ENCODE measurements at regions not wholly inside any gene's neighbourhood (a gene's known extent, or its start where the extent isn't known, plus 50 kb on each side); places are given as distances from the start of the nearest gene placed in this dataset.

DNA sequence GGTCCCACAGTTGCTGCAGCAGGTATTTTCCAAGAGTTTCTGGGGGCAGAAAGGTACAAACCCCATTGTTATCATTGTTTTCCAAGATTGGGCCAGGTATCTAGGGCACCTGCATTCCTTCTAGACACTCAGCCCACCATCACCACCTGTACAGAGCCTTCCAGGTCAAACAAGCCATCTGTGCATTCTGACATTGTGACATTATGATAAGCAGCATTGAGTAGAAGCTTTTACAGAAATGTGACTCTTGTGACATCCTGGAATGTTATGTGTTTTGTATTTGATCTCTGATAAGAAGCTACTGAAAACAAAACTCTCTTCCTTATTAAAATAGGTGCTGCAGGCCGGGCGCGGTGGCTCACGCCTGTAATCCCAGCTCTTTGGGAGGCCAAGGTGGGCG, 128.1 kb upstream of the CCN2 start:
- Histone ChIP-seq H3K4me1 (no peaks in the 10 kb centered on the region), H3K27ac (no peak overlapping the region), H3K36me3 (no peaks in the 10 kb centered on the region), H3K9me3 (no peaks in the 10 kb centered on the region), H3K4me3 (no peak overlapping the region), H3K27me3 (ENCODE audit: low read depth) (no peaks in the 10 kb centered on the region)
- TF ChIP-seq, protein P1, sequence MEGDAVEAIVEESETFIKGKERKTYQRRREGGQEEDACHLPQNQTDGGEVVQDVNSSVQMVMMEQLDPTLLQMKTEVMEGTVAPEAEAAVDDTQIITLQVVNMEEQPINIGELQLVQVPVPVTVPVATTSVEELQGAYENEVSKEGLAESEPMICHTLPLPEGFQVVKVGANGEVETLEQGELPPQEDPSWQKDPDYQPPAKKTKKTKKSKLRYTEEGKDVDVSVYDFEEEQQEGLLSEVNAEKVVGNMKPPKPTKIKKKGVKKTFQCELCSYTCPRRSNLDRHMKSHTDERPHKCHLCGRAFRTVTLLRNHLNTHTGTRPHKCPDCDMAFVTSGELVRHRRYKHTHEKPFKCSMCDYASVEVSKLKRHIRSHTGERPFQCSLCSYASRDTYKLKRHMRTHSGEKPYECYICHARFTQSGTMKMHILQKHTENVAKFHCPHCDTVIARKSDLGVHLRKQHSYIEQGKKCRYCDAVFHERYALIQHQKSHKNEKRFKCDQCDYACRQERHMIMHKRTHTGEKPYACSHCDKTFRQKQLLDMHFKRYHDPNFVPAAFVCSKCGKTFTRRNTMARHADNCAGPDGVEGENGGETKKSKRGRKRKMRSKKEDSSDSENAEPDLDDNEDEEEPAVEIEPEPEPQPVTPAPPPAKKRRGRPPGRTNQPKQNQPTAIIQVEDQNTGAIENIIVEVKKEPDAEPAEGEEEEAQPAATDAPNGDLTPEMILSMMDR (IDR thresholded peaks at IDR 0.05) = no peak
- intact Hi-C loops (cut with DNase I) = no loop called here
- no peak for ATAC-seq
- no peak for DNase-seq

DNA sequence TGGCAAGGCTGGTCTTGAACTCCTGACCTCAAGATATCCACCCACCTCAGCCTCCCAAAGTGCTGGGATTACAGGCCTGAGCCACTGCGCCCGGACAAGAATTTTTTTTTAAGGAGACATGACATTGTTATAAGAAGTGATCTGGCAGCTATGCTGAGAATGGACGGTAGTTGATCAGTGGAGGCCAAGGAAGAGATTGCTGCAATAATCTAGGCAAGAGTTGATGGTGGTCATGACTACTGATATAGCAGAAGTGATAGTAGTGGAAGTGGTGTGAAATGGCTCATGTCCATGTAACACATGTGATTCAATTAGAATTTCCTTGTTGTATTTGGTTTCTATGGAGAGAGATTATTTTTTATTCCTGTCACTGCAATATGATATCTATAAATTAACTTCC, 125.3 kb upstream of the CCN2 start:
- H3K36me3 ChIP-seq = no peaks in the 10 kb centered on the region
- H3K4me1 ChIP-seq = no peaks in the 10 kb centered on the region
- no peak for DNase-seq
- no peak overlapping the region for H3K4me3 ChIP-seq
- no peaks in the 10 kb centered on the region for H3K27me3 ChIP-seq (ENCODE audit: low read depth)
- H3K9me3 ChIP-seq = no peaks in the 10 kb centered on the region
- TF ChIP-seq, protein P1 (IDR thresholded peaks at IDR 0.05) = no peak
- no peak for ATAC-seq
- no peak overlapping the region for H3K27ac ChIP-seq
- intact Hi-C loops (cut with DNase I) = no loop called here

DNA sequence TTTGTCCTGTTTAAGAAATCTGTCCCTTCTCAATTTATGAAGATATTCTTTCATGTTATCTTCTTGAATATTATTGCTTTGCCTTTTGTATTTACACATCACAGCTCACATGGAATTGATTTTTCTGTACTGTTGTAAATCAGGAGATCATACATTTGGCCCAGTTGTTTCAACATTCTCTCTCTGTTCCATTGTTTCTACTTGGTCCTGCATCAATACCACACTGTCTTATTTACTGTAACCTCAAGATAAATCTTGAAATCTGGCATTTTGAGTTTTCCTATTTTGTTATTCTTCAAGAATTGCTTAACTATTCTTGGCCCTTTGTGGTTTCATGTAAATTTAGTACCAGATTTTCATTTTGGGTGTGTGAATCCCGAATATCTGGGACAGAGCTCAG, 121.7 kb upstream of the CCN2 start:
- TF ChIP-seq, protein P1 (IDR thresholded peaks at IDR 0.05) = no peak
- no peaks in the 10 kb centered on the region for H3K36me3 ChIP-seq
- no peaks in the 10 kb centered on the region for H3K27me3 ChIP-seq (ENCODE audit: low read depth)
- no peak overlapping the region for H3K27ac ChIP-seq
- ATAC-seq = no peak
- intact Hi-C loops (cut with DNase I) = no loop called here
- no peak overlapping the region for H3K4me3 ChIP-seq
- no peaks in the 10 kb centered on the region for H3K4me1 ChIP-seq
- DNase-seq = no peak
- H3K9me3 ChIP-seq = no peaks in the 10 kb centered on the region

DNA sequence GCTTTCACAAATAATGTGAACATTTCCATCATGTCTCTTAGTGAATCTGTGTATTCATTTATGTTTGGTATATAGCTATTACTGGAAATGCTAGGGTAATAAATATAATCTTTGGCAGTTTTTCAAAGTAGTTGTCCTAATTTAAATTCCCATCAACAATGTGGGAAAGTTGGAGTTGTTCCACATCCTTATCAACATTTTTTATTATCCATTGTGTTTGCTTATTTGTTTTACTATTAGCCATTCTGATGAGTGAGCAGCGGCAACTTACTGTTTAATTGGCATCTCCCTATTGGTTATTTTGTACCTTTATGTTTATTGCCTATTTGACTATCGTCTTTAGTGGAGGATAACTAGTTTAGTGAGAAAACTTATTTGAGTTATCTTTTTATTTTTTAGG, 121.1 kb upstream of the CCN2 start:
- no peaks in the 10 kb centered on the region for H3K9me3 ChIP-seq
- DNase-seq (no peak), ATAC-seq (no peak)
- H3K36me3 ChIP-seq = no peaks in the 10 kb centered on the region
- intact Hi-C loops (cut with DNase I) = no loop called here
- TF ChIP-seq, protein P1 (IDR thresholded peaks at IDR 0.05) = no peak
- H3K4me1 ChIP-seq = no peaks in the 10 kb centered on the region
- H3K27ac ChIP-seq = no peak overlapping the region
- no peaks in the 10 kb centered on the region for H3K27me3 ChIP-seq (ENCODE audit: low read depth)
- H3K4me3 ChIP-seq = no peak overlapping the region

DNA sequence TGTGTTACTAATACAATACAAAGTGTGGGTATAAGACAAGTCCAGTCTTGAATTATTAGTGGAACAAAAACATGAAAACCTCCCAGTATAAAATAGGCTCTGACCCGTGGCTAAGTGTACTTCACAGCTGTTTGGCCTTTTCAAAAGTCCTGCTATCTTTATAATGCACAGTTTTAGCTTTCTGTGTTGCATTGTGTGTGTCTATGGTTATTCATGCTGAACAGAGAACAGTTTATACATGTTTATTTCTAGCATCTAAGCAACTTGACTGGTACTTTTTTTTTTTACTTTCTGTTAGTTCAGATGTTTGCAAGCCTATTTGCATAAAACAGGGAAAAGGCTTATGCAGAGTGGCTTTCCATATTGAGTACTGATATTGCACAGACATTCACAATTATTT, 119.2 kb upstream of the CCN2 start:
- Histone ChIP-seq H3K36me3 (no peaks in the 10 kb centered on the region), H3K27me3 (ENCODE audit: low read depth) (no peaks in the 10 kb centered on the region), H3K4me3 (no peak overlapping the region), H3K27ac (no peak overlapping the region), H3K4me1 (no peaks in the 10 kb centered on the region), H3K9me3 (no peaks in the 10 kb centered on the region)
- ATAC-seq (no peak), DNase-seq (no peak)
- TF ChIP-seq, protein P1 (IDR thresholded peaks at IDR 0.05) = no peak
- intact Hi-C loops (cut with DNase I) = no loop called here

DNA sequence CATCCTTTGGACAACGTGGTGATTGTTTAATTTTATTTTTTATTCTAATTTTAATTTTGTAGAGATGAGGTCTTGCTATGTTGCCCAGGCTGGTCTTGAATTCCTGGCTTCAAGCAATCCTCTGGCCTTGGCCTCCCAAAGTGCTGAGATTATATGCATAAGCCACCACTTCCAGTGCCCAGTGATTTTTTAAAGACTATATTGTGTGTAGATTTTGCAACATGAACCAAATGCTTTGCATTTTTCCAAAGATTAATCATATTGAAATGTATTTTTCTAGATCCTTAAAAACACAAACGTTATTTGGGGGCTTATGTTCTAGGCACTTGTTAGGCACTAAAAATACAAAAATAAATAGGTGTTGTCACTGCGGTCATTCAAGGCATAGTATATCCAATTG, 117.6 kb upstream of the CCN2 start:
- H3K27ac ChIP-seq = no peak overlapping the region
- DNase-seq = no peak
- no peak overlapping the region for H3K4me3 ChIP-seq
- intact Hi-C loops (cut with DNase I) = no loop called here
- no peaks in the 10 kb centered on the region for H3K36me3 ChIP-seq
- H3K4me1 ChIP-seq = no peaks in the 10 kb centered on the region
- H3K9me3 ChIP-seq = no peaks in the 10 kb centered on the region
- H3K27me3 ChIP-seq (ENCODE audit: low read depth) = no peaks in the 10 kb centered on the region
- no peak for ATAC-seq
- TF ChIP-seq, protein P1 (IDR thresholded peaks at IDR 0.05) = no peak

Measured in lower lobe of right lung (tissue), 2 donors.